OCI-LY1 (cell line): ENCODE measurements at regions not wholly inside any gene's neighbourhood (a gene's known extent, or its start where the extent isn't known, plus 50 kb on each side); places are given as distances from the start of the nearest gene placed in this dataset.

Source experiments
- CTCF ChIP-seq: fragments of 200-600 bp; sonication (generic), shearing (Covaris generic); IDR thresholded peaks from 2 replicates; pipeline ENCODE4 v1.5.1; 2017; ENCODE audit warnings: mild to moderate bottlenecking, antibody characterized with exemption, low read length, moderate library complexity, mixed read lengths
- EZH2 ChIP-seq: fragments of 200-600 bp; sonication (generic), shearing (Covaris generic); IDR thresholded peaks from 2 replicates; pipeline ENCODE4 v1.8.0; 2017; ENCODE audit warnings: borderline replicate concordance, mixed run types, mild to moderate bottlenecking, antibody characterized with exemption, low read length, moderate library complexity, mixed read lengths

DNA sequence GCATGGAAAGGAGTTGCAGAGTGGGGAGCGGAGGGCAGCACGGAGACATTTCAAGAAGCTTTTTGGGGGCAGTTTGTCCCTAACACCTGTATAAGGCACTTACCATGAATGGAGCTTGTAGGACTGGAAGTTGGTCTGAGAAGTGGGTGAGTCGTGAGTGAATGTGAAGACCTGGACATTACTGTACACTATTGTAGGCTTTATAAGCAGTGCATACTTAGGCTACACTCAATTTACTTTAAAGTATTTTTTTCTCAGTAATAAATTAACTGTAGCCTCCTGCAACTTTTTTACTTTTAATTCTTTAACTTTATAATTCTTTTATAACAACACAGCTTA lies 141.6 kb upstream of the ETV3 start:
- TF ChIP-seq CTCF (no peak), EZH2 (no peak)
